ENCODE measurements at regions not wholly inside any gene's neighbourhood (a gene's known extent, or its start where the extent isn't known, plus 50 kb on each side); places are given as distances from the start of the nearest gene placed in this dataset.

- TF ChIP-seq POLR2AphosphoS5 (IDR thresholded peaks at IDR 0.05): no peak
- TF ChIP-seq CTCF (IDR thresholded peaks at IDR 0.05; ENCODE audit: poor library complexity, severe bottlenecking): no peak
- no peak for TF ChIP-seq EP300 (conservative IDR thresholded peaks at IDR 0.05; ENCODE audit: poor library complexity, severe bottlenecking)
Observed at GRCh38 chr13:55705971-55706370, 1434.7 kb upstream of the PRR20A start.
